Heart right ventricle (tissue), 16 donors: ENCODE measurements at regions not wholly inside any gene's neighbourhood (a gene's known extent, or its start where the extent isn't known, plus 50 kb on each side); places are given as distances from the start of the nearest gene placed in this dataset.

Experiments used
- ATAC-seq, 8 donors: fragments of 200-7000 bp; cut with Tn5 transposase; one replicate each; pipeline ENCODE4 v1.9.1; 2020; ENCODE audit warnings: mild to moderate bottlenecking in 8 of 8, moderate library complexity in 8 of 8, moderate number of reproducible peaks in 1 of 8
- DNase-seq, 2 donors: peaks; one replicate each; pipeline ENCODE4 v3.0.0-alpha.2; 2020
- H3K27ac ChIP-seq, 10 donors: fragments of 200-600 bp; sonication (generic) in 2 of 10; one replicate each; pipeline versions ENCODE4 v1.5.0 to v1.8.0; 2020 to 2022; ENCODE audit warnings: mild to moderate bottlenecking in 3 of 10
- H3K27me3 ChIP-seq, 7 donors: fragments of 200-600 bp; one replicate each; pipeline ENCODE4 v1.8.0; 2021 to 2022; ENCODE audit warnings: mild to moderate bottlenecking in 2 of 7
- H3K36me3 ChIP-seq, 9 donors: fragments of 200-600 bp; sonication (generic) in 1 of 9; one replicate each; pipeline versions ENCODE4 v1.5.0 to v1.8.0; 2020 to 2022; ENCODE audit warnings: mild to moderate bottlenecking in 2 of 9
- H3K4me1 ChIP-seq, 9 donors: fragments of 200-600 bp; sonication (generic) in 1 of 9; one replicate each; pipeline versions ENCODE4 v1.5.0 to v1.8.0; 2020 to 2022; ENCODE audit warnings: mild to moderate bottlenecking in 4 of 9
- H3K4me3 ChIP-seq, 10 donors: fragments of 200-600 bp; sonication (generic) in 2 of 10; one replicate each; pipeline versions ENCODE4 v1.5.0 to v1.8.0; 2020 to 2022; ENCODE audit warnings: mild to moderate bottlenecking in 7 of 10, moderate library complexity in 2 of 10
- H3K9me3 ChIP-seq, 11 donors: fragments of 200-600 bp in 10 of 11; sonication (generic) in 2 of 11; one replicate each; pipeline versions ENCODE4 v1.5.0 to v1.8.0; 2013 to 2022; ENCODE audit warnings: mild to moderate bottlenecking in 2 of 11, control low read depth in 1 of 11, moderate library complexity in 1 of 11
- CTCF ChIP-seq, 9 donors: fragments of 200-600 bp; sonication (generic) in 2 of 9; IDR thresholded peaks; one replicate each; pipeline versions ENCODE4 v1.5.0 to v1.8.0; 2021 to 2022; ENCODE audit warnings: antibody characterized with exemption in 9 of 9, mild to moderate bottlenecking in 5 of 9, moderate library complexity in 1 of 9
- whole genome bisulfite sequencing, 2 donors: extraction: QIAGEN DNeasy Blood & Tissue Kit; methylation state at CpG; one replicate each; pipeline ENCODE4 v1.1.7; 2013; ENCODE audit warnings: inconsistent platforms in 1 of 2; 5-methylcytosine and 5-hydroxymethylcytosine counted together
- intact Hi-C, 10 donors: fragments of 100-400 bp; cut with DNase I; formaldehyde crosslinking; loops; one replicate each; pipeline versions ENCODE4 v1.11.1 to v1.14.2; 2022
- donor health status: Arrhythmogenic right ventricular cardiomyopathy.
- donor health status: ischemic (EF 13 %, LVEDD 7.1; RV severe dilation, severe dysfunction).
- donor health status: healthy with polysubstance abuse.
- donor health status: DM: no; HTN: yes; CAD: no.
- donor health status: DM: no; HTN: no; CAD: no.
- donor health status: ischemic (EF 25% LVEDD 6.9; RV normal size, moderate dysfunction).
- donor health status: ischemic (EF 25% LVEDD 5.7; RV mildly dilated, moderate dysfunction).
- donor health status: healthy.
- donor health status: DM: yes; HTN: yes; CAD: no.
- donor health status: Ischemic cardiomyopathy.
- donor health status: ischemic (EF 35%, LVEDD 5.7; RV mildly dilated, moderate dysfunction).
- donor health status: nonischemic (EF 11% LVEDD 7.7; RV severe dilation, severe dysfunction).
- donor health status: DM: yes; HTN: yes; CAD: no.
- donor health status: PGD.
- donor health status: ischemic (EF 29% LVEDD 5.4; RV normal size, mild dysfunction).
- donor health status: nonischemic (EF 23%, LVEDD 6.1; RV moderate dilation, normal function).

- 90 to 93% methylated on average over 4 of the region's 4 CpGs for WGBS, 2 donors
- peaks cover 0 to 22% (median 8%) of the 10 kb centered on the region in 9 donors for H3K4me1 ChIP-seq
- no peaks in the 10 kb centered on the region for H3K36me3 ChIP-seq
- H3K4me3 ChIP-seq, result no peak overlapping the region
- intact Hi-C loops, result no loop called here
- H3K9me3 ChIP-seq, result peaks cover 0 to 8% (median 0%) of the 10 kb centered on the region in 11 donors
- no peak for TF ChIP-seq CTCF (IDR thresholded peaks at IDR 0.05)
- DNase-seq, result no peak
- H3K27ac ChIP-seq, result no peak overlapping the region
- no peak for ATAC-seq
- no peaks in the 10 kb centered on the region for H3K27me3 ChIP-seq
Measured at GRCh38 chr9:80500300-80500699, 928.5 kb downstream of the TLE4 start.

- intact Hi-C loops, result no loop called here
- WGBS, 2 donors, result 57 to 59% methylated on average over 6 of the region's 6 CpGs
- Histone ChIP-seq H3K27me3 (no peaks in the 10 kb centered on the region), H3K4me3 (no peak overlapping the region), H3K36me3 (no peaks in the 10 kb centered on the region), H3K27ac (no peak overlapping the region), H3K9me3 (peaks cover 0 to 16% (median 0%) of the 10 kb centered on the region in 11 donors), H3K4me1 (peaks cover 0 to 9% (median 0%) of the 10 kb centered on the region in 9 donors)
- DNase-seq (no peak), ATAC-seq (peak in 1 of 8 donors; percentile 42)
- no peak for TF ChIP-seq CTCF (IDR thresholded peaks at IDR 0.05)
Measured at GRCh38 chr9:80498001-80498555, 926.3 kb downstream of the TLE4 start.

GRCh38 chr9:80496901-80497556, 925.3 kb downstream of the TLE4 start:
- Histone ChIP-seq H3K36me3 (no peaks in the 10 kb centered on the region), H3K27ac (no peak overlapping the region), H3K9me3 (peaks cover 0 to 16% (median 0%) of the 10 kb centered on the region in 11 donors), H3K4me3 (no peak overlapping the region), H3K4me1 (peaks cover 0 to 4% (median 0%) of the 10 kb centered on the region in 9 donors), H3K27me3 (no peaks in the 10 kb centered on the region)
- no peak for ATAC-seq
- no peak for DNase-seq
- 81 to 88% methylated on average over 12 of the region's 12 CpGs for WGBS, 2 donors
- intact Hi-C loops, result no loop called here
- TF ChIP-seq CTCF (IDR thresholded peaks at IDR 0.05), result no peak

GRCh38 chr9:80493258-80493657, 921.5 kb downstream of the TLE4 start:
- H3K4me3 ChIP-seq, result no peak overlapping the region
- ATAC-seq (no peak), DNase-seq (no peak)
- H3K9me3 ChIP-seq, result peaks cover 0 to 16% (median 0%) of the 10 kb centered on the region in 11 donors
- H3K36me3 ChIP-seq, result no peaks in the 10 kb centered on the region
- H3K27me3 ChIP-seq, result no peaks in the 10 kb centered on the region
- H3K27ac ChIP-seq, result no peak overlapping the region
- TF ChIP-seq CTCF (IDR thresholded peaks at IDR 0.05), result no peak
- no peaks in the 10 kb centered on the region for H3K4me1 ChIP-seq
- intact Hi-C loops, result no loop called here
